SK-N-SH treated with all-trans-retinoic acid at 6 μM for 48 hours (cell line): ENCODE measurements at regions not wholly inside any gene's neighbourhood (a gene's known extent, or its start where the extent isn't known, plus 50 kb on each side); places are given as distances from the start of the nearest gene placed in this dataset.

Source experiments
- ATAC-seq: fragments of 200-7000 bp; cut with Tn5 transposase; 3 replicates; pipeline ENCODE4 v1.9.1; 2020; ENCODE audit warnings: mild to moderate bottlenecking, moderate library complexity
- ARNTL ChIP-seq: fragments of 450-650 bp; formaldehyde crosslinking; IDR thresholded peaks from 2 replicates; pipeline ENCODE4 v1.5.0; 2020; ENCODE audit warnings: low read depth, mild to moderate bottlenecking, moderate library complexity, borderline replicate concordance
- CSDC2 ChIP-seq: fragments of 250-450 bp; sonication (Bioruptor Pico); IDR thresholded peaks from 2 replicates; pipeline ENCODE4 v1.5.0; 2020; ENCODE audit warnings: mild to moderate bottlenecking, moderate library complexity
- CSRNP3 ChIP-seq: fragments of 250-450 bp; sonication (Bioruptor Pico); IDR thresholded peaks from 2 replicates; pipeline ENCODE4 v1.5.1; 2021; ENCODE audit warnings: mild to moderate bottlenecking, moderate library complexity
- ESRRG ChIP-seq: fragments of 250-450 bp; sonication (Bioruptor Pico); IDR thresholded peaks from 2 replicates; pipeline ENCODE4 v1.6.1; 2021; ENCODE audit warnings: mild to moderate bottlenecking
- GLIS3 ChIP-seq: fragments of 250-450 bp; sonication (Bioruptor Pico); IDR thresholded peaks from 2 replicates; pipeline ENCODE4 v1.5.0; 2020; ENCODE audit warnings: mild to moderate bottlenecking, moderate library complexity
- ISL1 ChIP-seq: fragments of 250-450 bp; sonication (Bioruptor Pico); IDR thresholded peaks from 2 replicates; pipeline ENCODE4 v2.1.2; 2022; ENCODE audit warnings: mild to moderate bottlenecking, moderate library complexity
- OSR1 ChIP-seq: fragments of 250-450 bp; sonication (Bioruptor Pico); IDR thresholded peaks from 2 replicates; pipeline ENCODE4 v1.8.0; 2022; ENCODE audit warnings: moderate library complexity, mild to moderate bottlenecking, inconsistent platforms
- PPARA ChIP-seq: fragments of 250-450 bp; sonication (Bioruptor Pico); IDR thresholded peaks from 2 replicates; pipeline ENCODE4 v1.5.0; 2020; ENCODE audit warnings: mild to moderate bottlenecking, borderline replicate concordance
- RARB ChIP-seq: fragments of 250-450 bp; sonication (Bioruptor Pico); IDR thresholded peaks from 2 replicates; pipeline ENCODE4 v1.8.0; 2021; ENCODE audit warnings: mild to moderate bottlenecking, moderate library complexity
- SNAI2 ChIP-seq: fragments of 250-450 bp; sonication (Bioruptor Pico); IDR thresholded peaks from 2 replicates; pipeline ENCODE4 v1.5.0; 2020; ENCODE audit warnings: mild to moderate bottlenecking, moderate library complexity
- TCF4 ChIP-seq: fragments of 250-450 bp; sonication (Bioruptor Pico); IDR thresholded peaks from 2 replicates; pipeline ENCODE4 v1.8.0; 2021; ENCODE audit warnings: mild to moderate bottlenecking, moderate library complexity, borderline replicate concordance
- TOX ChIP-seq: fragments of 250-450 bp; sonication (Bioruptor Pico); IDR thresholded peaks from 2 replicates; pipeline ENCODE4 v1.8.0; 2021; ENCODE audit warnings: mild to moderate bottlenecking, moderate library complexity, borderline replicate concordance
- ZC3H10 ChIP-seq: fragments of 250-450 bp; sonication (Bioruptor Pico); IDR thresholded peaks from 2 replicates; pipeline ENCODE4 v1.5.1; 2021; ENCODE audit warnings: mild to moderate bottlenecking, moderate library complexity
- ZFP3 ChIP-seq: fragments of 250-450 bp; sonication (Bioruptor Pico); IDR thresholded peaks from 2 replicates; pipeline ENCODE4 v1.5.0; 2020; ENCODE audit warnings: mild to moderate bottlenecking, moderate library complexity
- ZFP30 ChIP-seq: fragments of 450-650 bp; formaldehyde crosslinking; IDR thresholded peaks from 2 replicates; pipeline ENCODE4 v1.5.0; 2022; ENCODE audit warnings: mild to moderate bottlenecking, moderate library complexity
- ZNF565 ChIP-seq: fragments of 450-650 bp; formaldehyde crosslinking; conservative IDR thresholded peaks from 2 replicates; pipeline ENCODE4 v1.5.0; 2020; ENCODE audit warnings: low read depth, mild to moderate bottlenecking, moderate library complexity
- ZNF70 ChIP-seq: fragments of 450-650 bp; formaldehyde crosslinking; IDR thresholded peaks from 2 replicates; pipeline ENCODE4 v1.5.0; 2020; ENCODE audit warnings: mild to moderate bottlenecking, moderate library complexity
- TF ChIP-seq, protein P1 (sequence below): fragments of 250-450 bp; sonication (Bioruptor Pico); IDR thresholded peaks from 2 replicates; pipeline ENCODE4 v1.5.1; 2020; ENCODE audit warnings: low read depth, mild to moderate bottlenecking, moderate library complexity
- TF ChIP-seq, protein P2 (sequence below): fragments of 250-450 bp; sonication (Bioruptor Pico); IDR thresholded peaks from 2 replicates; pipeline ENCODE4 v1.8.0; 2021; ENCODE audit warnings: low read depth, mild to moderate bottlenecking, moderate library complexity, borderline replicate concordance

DNA sequence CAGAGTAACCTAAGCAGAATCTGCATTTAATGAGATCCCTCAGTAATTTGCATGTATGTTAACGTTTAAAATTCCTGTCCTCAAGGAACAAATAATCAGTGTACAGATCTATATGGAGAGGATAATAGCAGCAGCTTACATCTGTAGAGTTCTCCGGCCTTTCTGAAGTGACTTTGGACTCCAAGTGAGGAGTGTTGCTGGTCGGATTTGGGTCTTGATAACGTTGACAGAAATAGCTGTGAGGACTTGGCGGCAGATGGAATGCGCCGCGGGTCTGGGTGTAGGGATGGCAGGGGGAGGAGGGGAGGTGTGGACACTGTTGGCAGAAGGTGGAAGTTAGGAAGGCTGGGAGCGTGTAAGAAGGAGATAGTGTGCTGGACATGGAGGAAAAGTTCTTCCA, 170.9 kb upstream of the GATA6 start (continued):
- TF ChIP-seq TCF4 (CRISPR knock-in tag), result no peak
- TF ChIP-seq ZFP30, result no peak
- no peak for TF ChIP-seq ARNTL
- no peak for TF ChIP-seq TOX (CRISPR knock-in tag)

GRCh38 chr18:22001912-22002487, 167.4 kb upstream of the GATA6 start:
- no peak for TF ChIP-seq CSDC2 (CRISPR knock-in tag)
- TF ChIP-seq ZFP30, result no peak
- no peak for TF ChIP-seq TOX (CRISPR knock-in tag)
- TF ChIP-seq ESRRG (CRISPR knock-in tag), result no peak
- TF ChIP-seq PPARA (CRISPR knock-in tag), result no peak
- ATAC-seq, result no peak

- TF ChIP-seq ESRRG (CRISPR knock-in tag), result no peak
- TF ChIP-seq ZNF70, result no peak
- no peak for TF ChIP-seq OSR1 (CRISPR knock-in tag)
- TF ChIP-seq, protein P1, sequence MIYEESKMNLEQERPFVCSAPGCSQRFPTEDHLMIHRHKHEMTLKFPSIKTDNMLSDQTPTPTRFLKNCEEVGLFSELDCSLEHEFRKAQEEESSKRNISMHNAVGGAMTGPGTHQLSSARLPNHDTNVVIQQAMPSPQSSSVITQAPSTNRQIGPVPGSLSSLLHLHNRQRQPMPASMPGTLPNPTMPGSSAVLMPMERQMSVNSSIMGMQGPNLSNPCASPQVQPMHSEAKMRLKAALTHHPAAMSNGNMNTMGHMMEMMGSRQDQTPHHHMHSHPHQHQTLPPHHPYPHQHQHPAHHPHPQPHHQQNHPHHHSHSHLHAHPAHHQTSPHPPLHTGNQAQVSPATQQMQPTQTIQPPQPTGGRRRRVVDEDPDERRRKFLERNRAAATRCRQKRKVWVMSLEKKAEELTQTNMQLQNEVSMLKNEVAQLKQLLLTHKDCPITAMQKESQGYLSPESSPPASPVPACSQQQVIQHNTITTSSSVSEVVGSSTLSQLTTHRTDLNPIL, result no peak
- no peak for TF ChIP-seq ISL1 (CRISPR knock-in tag)
- ATAC-seq, result no peak
Observed at GRCh38 chr18:22005191-22005841, 164.1 kb upstream of the GATA6 start.

DNA sequence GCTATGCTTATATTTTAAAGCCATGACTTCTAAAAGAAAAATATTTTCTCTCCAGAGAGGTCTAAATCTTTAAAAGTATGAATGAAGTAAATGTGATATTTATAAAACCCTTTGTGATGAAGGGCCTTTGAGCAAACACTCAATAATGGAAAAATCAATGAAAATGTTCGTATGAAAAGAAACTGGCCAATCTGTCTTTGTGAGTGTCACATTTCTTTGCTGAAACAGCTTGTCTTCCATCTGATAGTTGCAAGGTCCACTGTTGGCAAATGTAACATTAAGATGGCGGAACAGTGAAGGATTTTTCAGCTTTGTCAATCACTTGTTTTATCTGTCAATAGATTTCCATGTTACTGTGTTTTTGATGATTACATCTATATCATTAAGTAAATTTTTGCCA, 162.9 kb upstream of the GATA6 start:
- no peak for ATAC-seq

DNA sequence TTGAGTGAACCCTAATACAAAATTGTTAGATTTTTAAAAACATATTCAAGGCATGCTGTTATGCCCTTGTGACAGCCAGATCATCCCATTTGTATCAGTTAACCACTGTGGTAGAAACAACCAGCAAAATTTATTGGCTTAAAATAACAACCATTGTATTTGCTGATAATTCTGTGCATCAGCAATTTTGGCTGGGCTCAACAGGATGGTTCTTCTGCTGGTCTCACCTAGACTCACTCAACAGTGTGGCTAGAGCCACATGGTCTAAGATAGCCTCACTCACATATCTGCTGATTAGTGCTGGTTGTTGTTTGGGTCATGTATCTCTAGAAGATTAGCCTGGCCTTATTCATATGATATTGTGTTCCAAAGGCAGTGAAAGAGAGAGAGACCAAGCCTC, 160.1 kb upstream of the GATA6 start:
- no peak for ATAC-seq
- TF ChIP-seq ZNF70 (no peak), SNAI2 (no peak), ESRRG (CRISPR knock-in tag) (no peak), ARNTL (no peak), GLIS3 (no peak), ZFP3 (CRISPR knock-in tag) (no peak), CSRNP3 (CRISPR knock-in tag) (no peak)
- TF ChIP-seq, protein P2, sequence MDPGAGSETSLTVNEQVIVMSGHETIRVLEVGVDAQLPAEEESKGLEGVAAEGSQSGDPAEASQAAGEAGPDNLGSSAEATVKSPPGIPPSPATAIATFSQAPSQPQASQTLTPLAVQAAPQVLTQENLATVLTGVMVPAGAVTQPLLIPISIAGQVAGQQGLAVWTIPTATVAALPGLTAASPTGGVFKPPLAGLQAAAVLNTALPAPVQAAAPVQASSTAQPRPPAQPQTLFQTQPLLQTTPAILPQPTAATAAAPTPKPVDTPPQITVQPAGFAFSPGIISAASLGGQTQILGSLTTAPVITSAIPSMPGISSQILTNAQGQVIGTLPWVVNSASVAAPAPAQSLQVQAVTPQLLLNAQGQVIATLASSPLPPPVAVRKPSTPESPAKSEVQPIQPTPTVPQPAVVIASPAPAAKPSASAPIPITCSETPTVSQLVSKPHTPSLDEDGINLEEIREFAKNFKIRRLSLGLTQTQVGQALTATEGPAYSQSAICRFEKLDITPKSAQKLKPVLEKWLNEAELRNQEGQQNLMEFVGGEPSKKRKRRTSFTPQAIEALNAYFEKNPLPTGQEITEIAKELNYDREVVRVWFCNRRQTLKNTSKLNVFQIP (CRISPR knock-in tag), result no peak

More for the DNA sequence above, 162.9 kb upstream of the GATA6 start:
- no peak for TF ChIP-seq ZFP3 (CRISPR knock-in tag)
- TF ChIP-seq TCF4 (CRISPR knock-in tag), result no peak
- no peak for TF ChIP-seq ZNF565 (CRISPR knock-in tag)
- no peak for TF ChIP-seq RARB (CRISPR knock-in tag)
- TF ChIP-seq OSR1 (CRISPR knock-in tag), result no peak
- TF ChIP-seq SNAI2, result no peak
- no peak for TF ChIP-seq ZNF70
- TF ChIP-seq CSRNP3 (CRISPR knock-in tag), result no peak
- TF ChIP-seq, protein P1, result no peak
- TF ChIP-seq ZC3H10 (CRISPR knock-in tag), result no peak
